Parathyroid adenoma (tissue), 2 donors: ENCODE measurements at regions not wholly inside any gene's neighbourhood (a gene's known extent, or its start where the extent isn't known, plus 50 kb on each side); places are given as distances from the start of the nearest gene placed in this dataset.

Experiments
- H2AFZ ChIP-seq: fragments of 300-600 bp; sonication (generic); one replicate; pipeline ENCODE4 v1.7.0; 2017; ENCODE audit warnings: antibody characterized with exemption, mild to moderate bottlenecking
- H3K27ac ChIP-seq: fragments of 300-600 bp; sonication (generic); one replicate; pipeline ENCODE4 v1.7.0; 2017
- H3K27me3 ChIP-seq: fragments of 300-600 bp; sonication (generic); one replicate; pipeline ENCODE4 v1.7.0; 2017; ENCODE audit warnings: low read length; ENCODE audit not compliant: control insufficient read depth, insufficient read depth
- H3K36me3 ChIP-seq: fragments of 300-600 bp; sonication (generic); one replicate; pipeline ENCODE4 v1.7.0; 2017; ENCODE audit warnings: low read length; ENCODE audit not compliant: control insufficient read depth, insufficient read depth
- H3K4me1 ChIP-seq: fragments of 300-600 bp; sonication (generic); one replicate; pipeline ENCODE4 v1.7.0; 2017; ENCODE audit warnings: control low read depth
- H3K4me2 ChIP-seq: fragments of 300-600 bp; sonication (generic); one replicate; pipeline ENCODE4 v1.7.0; 2017; ENCODE audit warnings: low read length
- H3K4me3 ChIP-seq: fragments of 300-600 bp; sonication (generic); one replicate; pipeline ENCODE4 v1.7.0; 2017; ENCODE audit warnings: low read depth, low read length
- H3K79me2 ChIP-seq: fragments of 300-600 bp; sonication (generic); one replicate; pipeline ENCODE4 v1.7.0; 2017; ENCODE audit warnings: control low read depth
- H3K9ac ChIP-seq: fragments of 300-600 bp; sonication (generic); one replicate; pipeline ENCODE4 v1.7.0; 2017; ENCODE audit warnings: mild to moderate bottlenecking
- H3K9me3 ChIP-seq: fragments of 300-600 bp; sonication (generic); one replicate; pipeline ENCODE4 v1.7.0; 2017; ENCODE audit warnings: low read length; ENCODE audit not compliant: control insufficient read depth
- TF ChIP-seq, protein P1 (sequence below): fragments of 300-600 bp; sonication (generic); IDR thresholded peaks from one replicate; pipeline ENCODE4 v1.7.0; 2017; ENCODE audit warnings: antibody characterized with exemption, mild to moderate bottlenecking
- donor health status: primary hyperparathyroidism.

DNA sequence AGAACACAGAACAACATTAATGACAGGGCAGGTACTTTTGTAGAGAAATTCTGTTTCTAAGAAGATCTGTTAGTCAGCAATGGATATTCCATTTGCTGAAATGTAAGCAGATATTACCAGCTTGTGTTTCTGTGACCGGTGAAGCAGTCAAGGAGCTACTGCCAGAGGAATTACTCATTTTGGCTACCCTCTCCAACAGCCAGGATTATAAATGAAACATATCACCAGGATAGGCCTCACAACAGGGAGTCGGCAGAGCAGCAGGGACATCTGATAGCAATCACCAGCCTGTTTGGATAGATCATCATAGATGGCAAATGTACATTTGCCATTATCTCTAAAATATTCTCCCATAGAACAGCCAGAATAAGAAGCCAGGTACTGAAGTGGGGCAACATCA is 440.7 kb downstream of the KCNH5 start:
- H3K4me2 ChIP-seq: no peak overlapping the region
- H3K4me3 ChIP-seq: no peak overlapping the region
- no peak overlapping the region for H2AFZ ChIP-seq
- no peaks in the 10 kb centered on the region for H3K36me3 ChIP-seq
- no peak overlapping the region for H3K27ac ChIP-seq
- no peaks in the 10 kb centered on the region for H3K79me2 ChIP-seq
- no peaks in the 10 kb centered on the region for H3K4me1 ChIP-seq
- TF ChIP-seq, protein P1, sequence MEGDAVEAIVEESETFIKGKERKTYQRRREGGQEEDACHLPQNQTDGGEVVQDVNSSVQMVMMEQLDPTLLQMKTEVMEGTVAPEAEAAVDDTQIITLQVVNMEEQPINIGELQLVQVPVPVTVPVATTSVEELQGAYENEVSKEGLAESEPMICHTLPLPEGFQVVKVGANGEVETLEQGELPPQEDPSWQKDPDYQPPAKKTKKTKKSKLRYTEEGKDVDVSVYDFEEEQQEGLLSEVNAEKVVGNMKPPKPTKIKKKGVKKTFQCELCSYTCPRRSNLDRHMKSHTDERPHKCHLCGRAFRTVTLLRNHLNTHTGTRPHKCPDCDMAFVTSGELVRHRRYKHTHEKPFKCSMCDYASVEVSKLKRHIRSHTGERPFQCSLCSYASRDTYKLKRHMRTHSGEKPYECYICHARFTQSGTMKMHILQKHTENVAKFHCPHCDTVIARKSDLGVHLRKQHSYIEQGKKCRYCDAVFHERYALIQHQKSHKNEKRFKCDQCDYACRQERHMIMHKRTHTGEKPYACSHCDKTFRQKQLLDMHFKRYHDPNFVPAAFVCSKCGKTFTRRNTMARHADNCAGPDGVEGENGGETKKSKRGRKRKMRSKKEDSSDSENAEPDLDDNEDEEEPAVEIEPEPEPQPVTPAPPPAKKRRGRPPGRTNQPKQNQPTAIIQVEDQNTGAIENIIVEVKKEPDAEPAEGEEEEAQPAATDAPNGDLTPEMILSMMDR: no peak
- H3K9me3 ChIP-seq: no peaks in the 10 kb centered on the region
- no peaks in the 10 kb centered on the region for H3K27me3 ChIP-seq
- no peak overlapping the region for H3K9ac ChIP-seq

DNA sequence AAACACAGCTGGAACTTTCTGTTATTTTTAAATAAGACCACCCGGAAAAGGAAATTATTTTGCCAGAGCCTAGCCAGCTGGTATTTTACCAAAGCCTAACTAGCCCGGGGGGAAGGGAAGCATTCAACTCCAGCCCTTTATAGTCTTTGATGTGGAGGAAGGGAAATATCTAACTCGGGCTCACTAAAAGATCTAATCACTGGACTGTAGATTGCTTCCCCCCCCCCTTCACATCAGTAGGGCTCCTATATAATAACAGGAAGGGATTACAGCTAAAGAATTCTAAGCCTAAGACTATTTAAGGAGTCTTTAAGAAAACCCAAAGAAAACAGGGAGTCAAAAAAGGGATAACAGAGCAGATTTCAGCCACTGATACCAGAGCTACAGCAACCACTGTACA is 431.1 kb downstream of the KCNH5 start:
- Histone ChIP-seq H3K4me2 (no peak overlapping the region), H3K79me2 (no peaks in the 10 kb centered on the region), H3K4me1 (no peaks in the 10 kb centered on the region), H2AFZ (no peak overlapping the region), H3K4me3 (no peak overlapping the region), H3K9me3 (no peaks in the 10 kb centered on the region), H3K36me3 (no peaks in the 10 kb centered on the region), H3K27me3 (no peaks in the 10 kb centered on the region), H3K9ac (no peak overlapping the region), H3K27ac (no peak overlapping the region)
- TF ChIP-seq, protein P1: no peak

DNA sequence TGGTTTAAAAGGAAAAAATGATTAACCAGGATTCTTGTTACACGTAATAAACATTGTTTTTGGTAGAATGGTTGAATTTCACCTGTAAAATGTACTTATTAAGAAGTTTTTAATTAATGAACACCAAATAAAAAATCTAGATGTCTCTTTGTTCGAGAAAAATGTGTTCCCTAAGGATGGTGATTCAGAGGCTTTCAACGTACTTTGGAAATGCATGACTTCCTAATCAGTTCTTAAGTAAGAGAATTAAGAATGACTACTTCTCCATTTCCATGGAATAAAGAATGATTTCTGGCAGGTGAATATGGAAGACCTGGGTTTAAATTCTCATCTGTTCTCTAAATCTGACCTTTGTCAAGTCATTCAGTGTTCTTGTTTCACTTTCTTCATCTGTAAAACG is 428.6 kb downstream of the KCNH5 start:
- H3K4me2 ChIP-seq: no peak overlapping the region
- H3K4me1 ChIP-seq: no peaks in the 10 kb centered on the region
- H3K27me3 ChIP-seq: no peaks in the 10 kb centered on the region
- H3K4me3 ChIP-seq: no peak overlapping the region
- no peak overlapping the region for H3K27ac ChIP-seq
- H3K79me2 ChIP-seq: no peaks in the 10 kb centered on the region
- H3K9me3 ChIP-seq: no peaks in the 10 kb centered on the region
- TF ChIP-seq, protein P1: no peak
- no peaks in the 10 kb centered on the region for H3K36me3 ChIP-seq
- H3K9ac ChIP-seq: no peak overlapping the region
- H2AFZ ChIP-seq: no peak overlapping the region

DNA sequence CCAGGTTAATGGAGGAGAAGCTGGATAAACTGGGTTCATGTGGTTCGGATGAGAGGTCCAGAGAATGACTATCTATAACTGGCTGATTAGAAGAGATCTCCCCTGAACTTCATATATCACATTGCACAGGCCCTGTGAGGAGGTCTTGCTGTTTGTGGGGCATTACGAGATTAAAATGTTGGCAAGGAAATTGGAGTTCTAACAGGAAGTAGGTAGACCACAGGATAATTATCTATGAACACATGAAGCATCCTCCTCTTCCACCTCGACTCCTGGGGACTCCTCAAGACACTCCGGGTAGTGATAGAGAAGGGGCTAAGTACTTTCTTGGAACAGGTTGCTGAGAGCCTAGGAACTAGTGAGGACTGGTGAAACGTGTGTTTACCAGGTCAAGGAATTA is 418.8 kb downstream of the KCNH5 start:
- no peaks in the 10 kb centered on the region for H3K9me3 ChIP-seq
- H3K27ac ChIP-seq: no peak overlapping the region
- no peak overlapping the region for H3K4me3 ChIP-seq
- no peaks in the 10 kb centered on the region for H3K36me3 ChIP-seq
- no peak overlapping the region for H3K4me2 ChIP-seq
- no peaks in the 10 kb centered on the region for H3K27me3 ChIP-seq
- H3K79me2 ChIP-seq: no peaks in the 10 kb centered on the region
- H3K9ac ChIP-seq: no peak overlapping the region
- H2AFZ ChIP-seq: no peak overlapping the region
- no peaks in the 10 kb centered on the region for H3K4me1 ChIP-seq
- TF ChIP-seq, protein P1: no peak

DNA sequence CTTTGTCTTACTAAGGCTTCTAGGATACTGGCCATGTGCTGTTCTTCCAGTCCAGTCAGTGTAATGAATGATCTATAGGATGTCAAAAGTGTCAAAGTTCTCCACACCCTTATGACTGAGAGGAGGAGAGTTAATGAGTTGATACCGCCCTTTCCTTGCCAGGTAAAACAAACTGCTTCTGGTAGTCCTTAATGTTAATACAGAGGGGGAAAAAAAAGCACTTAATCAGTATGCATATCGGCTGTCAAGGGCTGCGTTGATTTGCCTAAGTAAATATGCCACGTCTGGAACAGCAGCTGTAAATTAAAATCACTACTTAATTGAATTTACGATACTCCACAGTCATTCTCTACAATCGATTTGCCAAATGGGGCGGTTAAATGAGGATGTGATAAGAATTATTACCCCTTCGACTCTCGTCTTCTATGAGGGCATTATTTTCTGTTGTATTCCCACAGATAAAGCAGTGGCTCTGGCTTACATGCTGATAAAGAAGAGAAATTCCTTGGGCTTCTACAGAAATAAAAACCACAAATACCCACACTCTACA is 416.0 kb downstream of the KCNH5 start:
- Histone ChIP-seq H3K4me1 (no peaks in the 10 kb centered on the region), H3K4me3 (no peak overlapping the region), H3K79me2 (no peaks in the 10 kb centered on the region), H3K27ac (no peak overlapping the region), H3K9me3 (no peaks in the 10 kb centered on the region), H3K27me3 (no peaks in the 10 kb centered on the region), H2AFZ (no peak overlapping the region), H3K4me2 (no peak overlapping the region), H3K36me3 (no peaks in the 10 kb centered on the region), H3K9ac (no peak overlapping the region)
- TF ChIP-seq, protein P1: no peak
